Tibial artery (tissue), 4 donors: ENCODE measurements at regions not wholly inside any gene's neighbourhood (a gene's known extent, or its start where the extent isn't known, plus 50 kb on each side); places are given as distances from the start of the nearest gene placed in this dataset.

ENCODE experiments used
- DNase-seq, 2 donors: peaks; one replicate each; pipeline ENCODE4 v3.0.0-alpha.2; 2019
- H3K27ac ChIP-seq, 2 donors: fragments of 200-600 bp; sonication (generic) in 1 of 2; 1 replicate in 1 of 2; 2 replicates in 1 of 2; pipeline ENCODE4 v1.5.1; 2018 to 2019; ENCODE audit warnings: mild to moderate bottlenecking in 1 of 2
- H3K27me3 ChIP-seq, 2 donors: fragments of 200-600 bp; sonication (generic) in 1 of 2; one replicate each; pipeline versions ENCODE4 v1.5.1 to v1.6.0; 2016 to 2019
- H3K36me3 ChIP-seq, 3 donors: fragments of 200-600 bp; sonication (generic) in 2 of 3; one replicate each; pipeline ENCODE4 v1.5.1; 2016 to 2019; ENCODE audit warnings: mild to moderate bottlenecking in 2 of 3
- H3K4me1 ChIP-seq, 4 donors: fragments of 200-600 bp; sonication (generic) in 2 of 4; 1 replicate in 3 of 4; 2 replicates in 1 of 4; pipeline ENCODE4 v1.5.1; 2016 to 2019
- H3K4me3 ChIP-seq, 2 donors: fragments of 200-600 bp; sonication (generic) in 1 of 2; 1 replicate in 1 of 2; 2 replicates in 1 of 2; pipeline ENCODE4 v1.5.1; 2018 to 2019; ENCODE audit warnings: mild to moderate bottlenecking in 2 of 2
- H3K9me3 ChIP-seq, 3 donors: fragments of 200-600 bp; sonication (generic) in 1 of 3; one replicate each; pipeline ENCODE4 v1.5.1; 2016 to 2019
- CTCF ChIP-seq, 2 experiments: fragments of 200-600 bp in 1 of 2; fragments of 450-650 bp in 1 of 2; IDR thresholded peaks; one replicate each; pipeline ENCODE4 v1.5.1; 2017 to 2019; ENCODE audit warnings: antibody characterized with exemption in 2 of 2, mild to moderate bottlenecking in 1 of 2, moderate library complexity in 1 of 2
- intact Hi-C: fragments of 100-400 bp; cut with DNase I; formaldehyde crosslinking; loops from one replicate; pipeline ENCODE4 v1.15.0; 2023; ENCODE audit warnings: low total_unique reads

- Histone ChIP-seq H3K9me3 (peaks cover 0 to 4% (median 0%) of the 10 kb centered on the region in 3 donors), H3K27me3 (peaks cover 0 to 9% of the 10 kb centered on the region in 2 donors), H3K36me3 (no peaks in the 10 kb centered on the region), H3K4me3 (no peak overlapping the region), H3K27ac (no peak overlapping the region), H3K4me1 (no peaks in the 10 kb centered on the region)
- TF ChIP-seq CTCF (IDR thresholded peaks at IDR 0.05): no peak
- no peak for DNase-seq
- intact Hi-C loops: no loop called here
Observed at GRCh38 chr11:112634551-112634950, 326.7 kb upstream of the NCAM1 start.

- Histone ChIP-seq H3K4me1 (no peaks in the 10 kb centered on the region), H3K27me3 (peaks cover 0 to 9% of the 10 kb centered on the region in 2 donors), H3K4me3 (no peak overlapping the region), H3K36me3 (no peaks in the 10 kb centered on the region), H3K27ac (no peak overlapping the region), H3K9me3 (peaks cover 0 to 5% (median 0%) of the 10 kb centered on the region in 3 donors)
- intact Hi-C loops: no loop called here
- no peak for TF ChIP-seq CTCF (IDR thresholded peaks at IDR 0.05)
- no peak for DNase-seq
Observed at GRCh38 chr11:112634995-112635737, 326.1 kb upstream of the NCAM1 start.

GRCh38 chr11:112637076-112637475 is 324.1 kb upstream of the NCAM1 start:
- intact Hi-C loops: no loop called here

GRCh38 chr11:112637876-112638275 is 323.3 kb upstream of the NCAM1 start:
- H3K9me3 ChIP-seq: peaks cover 0 to 9% (median 0%) of the 10 kb centered on the region in 3 donors
- intact Hi-C loops: no loop called here
- TF ChIP-seq CTCF (IDR thresholded peaks at IDR 0.05): no peak

More at GRCh38 chr11:112637076-112637475, 324.1 kb upstream of the NCAM1 start:
- Histone ChIP-seq H3K27me3 (peaks cover 0 to 9% of the 10 kb centered on the region in 2 donors), H3K4me3 (no peak overlapping the region), H3K36me3 (no peaks in the 10 kb centered on the region), H3K4me1 (no peaks in the 10 kb centered on the region), H3K9me3 (peaks cover 0 to 9% (median 0%) of the 10 kb centered on the region in 3 donors), H3K27ac (no peak overlapping the region)
- no peak for DNase-seq
- TF ChIP-seq CTCF (IDR thresholded peaks at IDR 0.05): no peak

GRCh38 chr11:112639469-112639868 is 321.8 kb upstream of the NCAM1 start:
- TF ChIP-seq CTCF (IDR thresholded peaks at IDR 0.05): no peak
- no peak for DNase-seq
- H3K9me3 ChIP-seq: peaks cover 0 to 9% (median 0%) of the 10 kb centered on the region in 3 donors
- H3K4me3 ChIP-seq: no peak overlapping the region
- peaks cover 0 to 9% of the 10 kb centered on the region in 2 donors for H3K27me3 ChIP-seq
- no peaks in the 10 kb centered on the region for H3K36me3 ChIP-seq
- no peaks in the 10 kb centered on the region for H3K4me1 ChIP-seq
- intact Hi-C loops: no loop called here
- H3K27ac ChIP-seq: no peak overlapping the region

More at GRCh38 chr11:112637876-112638275, 323.3 kb upstream of the NCAM1 start:
- Histone ChIP-seq H3K36me3 (no peaks in the 10 kb centered on the region), H3K27me3 (peaks cover 0 to 9% of the 10 kb centered on the region in 2 donors), H3K4me1 (no peaks in the 10 kb centered on the region), H3K4me3 (no peak overlapping the region), H3K27ac (no peak overlapping the region)
- DNase-seq: no peak
